ENCODE measurements at regions not wholly inside any gene's neighbourhood (a gene's known extent, or its start where the extent isn't known, plus 50 kb on each side); places are given as distances from the start of the nearest gene placed in this dataset.

GRCh38 chr11:32200136-32200847 is 109.4 kb downstream of the RCN1 start:
- no peak for DNase-seq (ENCODE audit: low read depth in 2 of 2)

- no peak for DNase-seq (ENCODE audit: low read depth in 2 of 2)
These were observed 113.9 kb downstream of the RCN1 start for GRCh38 chr11:32204751-32205150.

- no peak for DNase-seq (ENCODE audit: low read depth in 2 of 2)
These were observed 119.7 kb downstream of the RCN1 start for GRCh38 chr11:32210556-32210955.

GRCh38 chr11:32213223-32213622 is 122.3 kb downstream of the RCN1 start:
- no peak for DNase-seq (ENCODE audit: low read depth in 2 of 2)

GRCh38 chr11:32215157-32215556 is 124.3 kb downstream of the RCN1 start:
- DNase-seq (ENCODE audit: low read depth in 2 of 2), result no peak

- no peak for DNase-seq (ENCODE audit: low read depth in 2 of 2)
These were observed 125.9 kb downstream of the RCN1 start for GRCh38 chr11:32216749-32217148.

- DNase-seq (ENCODE audit: low read depth in 2 of 2), result no peak
These were observed 128.4 kb downstream of the RCN1 start for GRCh38 chr11:32219320-32219719.

GRCh38 chr11:32221476-32222032 is 130.7 kb downstream of the RCN1 start:
- no peak for DNase-seq (ENCODE audit: low read depth in 2 of 2)

- DNase-seq (ENCODE audit: low read depth in 2 of 2), result no peak
These were observed 133.7 kb downstream of the RCN1 start for GRCh38 chr11:32224580-32224979.

- no peak for DNase-seq (ENCODE audit: low read depth in 2 of 2)
These were observed 134.9 kb downstream of the RCN1 start for GRCh38 chr11:32225571-32226285.

GRCh38 chr11:32226480-32226879 is 135.6 kb downstream of the RCN1 start:
- no peak for DNase-seq (ENCODE audit: low read depth in 2 of 2)

GRCh38 chr11:32229576-32230240 is 138.8 kb downstream of the RCN1 start:
- no peak for DNase-seq (ENCODE audit: low read depth in 2 of 2)

GRCh38 chr11:32231909-32232493 is 141.1 kb downstream of the RCN1 start:
- no peak for DNase-seq (ENCODE audit: low read depth in 2 of 2)

GRCh38 chr11:32232516-32232915 is 141.6 kb downstream of the RCN1 start:
- no peak for DNase-seq (ENCODE audit: low read depth in 2 of 2)

GRCh38 chr11:32233276-32233675 is 142.4 kb downstream of the RCN1 start:
- DNase-seq (ENCODE audit: low read depth in 2 of 2), result no peak

- DNase-seq (ENCODE audit: low read depth in 2 of 2), result no peak
These were observed 143.1 kb downstream of the RCN1 start for GRCh38 chr11:32233928-32234327.

GRCh38 chr11:32244453-32244852 is 153.6 kb downstream of the RCN1 start:
- no peak for DNase-seq (ENCODE audit: low read depth in 2 of 2)

- no peak for DNase-seq (ENCODE audit: low read depth in 2 of 2)
These were observed 162.8 kb downstream of the RCN1 start for GRCh38 chr11:32253706-32254105.

- DNase-seq (ENCODE audit: low read depth in 2 of 2), result no peak
These were observed 165.0 kb downstream of the RCN1 start for GRCh38 chr11:32255841-32256240.

GRCh38 chr11:32256466-32256865 is 165.6 kb downstream of the RCN1 start:
- no peak for DNase-seq (ENCODE audit: low read depth in 2 of 2)

GRCh38 chr11:32259641-32260081 is 168.8 kb downstream of the RCN1 start:
- no peak for DNase-seq (ENCODE audit: low read depth in 2 of 2)

- no peak for DNase-seq (ENCODE audit: low read depth in 2 of 2)
These were observed 171.5 kb downstream of the RCN1 start for GRCh38 chr11:32262367-32262766.

Measured in activated CD8-positive, alpha-beta memory T cell treated with anti-CD3 and anti-CD28 coated beads for 4 hours (primary cell).